Sigmoid colon (tissue), 6 donors: ENCODE measurements at regions not wholly inside any gene's neighbourhood (a gene's known extent, or its start where the extent isn't known, plus 50 kb on each side); places are given as distances from the start of the nearest gene placed in this dataset.

Source experiments
- DNase-seq: peaks from one replicate; pipeline ENCODE4 v3.0.0-alpha.2; 2019
- H3K27ac ChIP-seq, 4 donors: fragments of 200-600 bp; sonication (generic); one replicate each; pipeline ENCODE4 v1.5.1; 2016 to 2019; ENCODE audit warnings: mild to moderate bottlenecking in 1 of 4
- H3K27me3 ChIP-seq, 3 donors: fragments of 200-600 bp; sonication (generic); one replicate each; pipeline ENCODE4 v1.5.1; 2019; ENCODE audit warnings: mild to moderate bottlenecking in 1 of 3
- H3K36me3 ChIP-seq, 4 donors: fragments of 200-600 bp; sonication (generic); one replicate each; pipeline ENCODE4 v1.5.1; 2016 to 2019
- H3K4me1 ChIP-seq, 4 donors: fragments of 200-600 bp; sonication (generic); one replicate each; pipeline ENCODE4 v1.5.1; 2017 to 2019
- H3K4me3 ChIP-seq, 4 donors: fragments of 200-600 bp; sonication (generic); one replicate each; pipeline ENCODE4 v1.5.1; 2017 to 2019; ENCODE audit warnings: mild to moderate bottlenecking in 2 of 4, moderate library complexity in 1 of 4
- H3K9me3 ChIP-seq, 4 donors: fragments of 200-600 bp in 3 of 4; sonication (generic) in 3 of 4; one replicate each; pipeline versions ENCODE4 v1.5.1 to v1.6.1; 2013 to 2019
- EP300 ChIP-seq, 4 donors: sonication (generic); formaldehyde crosslinking; IDR thresholded peaks; one replicate each; pipeline ENCODE4 v1.6.1; 2017; ENCODE audit warnings: antibody characterized with exemption in 4 of 4
- POLR2A ChIP-seq, 2 donors: fragments of 450-650 bp; IDR thresholded peaks; one replicate each; pipeline ENCODE4 v1.6.1; 2016; ENCODE audit warnings: antibody characterized with exemption in 2 of 2, mild to moderate bottlenecking in 2 of 2, moderate library complexity in 2 of 2
- POLR2AphosphoS5 ChIP-seq, 4 donors: sonication (generic); formaldehyde crosslinking; IDR thresholded peaks; one replicate each; pipeline ENCODE4 v1.6.1; 2017; ENCODE audit warnings: antibody characterized with exemption in 4 of 4
- WGBS, 2 donors: extraction: QIAGEN DNeasy Blood & Tissue Kit; methylation state at CpG; one replicate each; pipeline ENCODE4 v1.1.7; 2013; 5-methylcytosine and 5-hydroxymethylcytosine counted together
- intact Hi-C: fragments of 100-400 bp; cut with DNase I; formaldehyde crosslinking; loops from one replicate; pipeline ENCODE4 v1.15.1; 2023
- TF ChIP-seq, protein P1 (sequence below), 4 experiments: fragments of 450-650 bp in 3 of 4; fragments of 200-600 bp in 1 of 4; IDR thresholded peaks; one replicate each; pipeline ENCODE4 v1.5.1; 2016 to 2019; ENCODE audit warnings: antibody characterized with exemption in 4 of 4, mild to moderate bottlenecking in 3 of 4, moderate library complexity in 2 of 4
- donor health status: healthy with polysubstance abuse.
- donor health status: healthy.

DNA sequence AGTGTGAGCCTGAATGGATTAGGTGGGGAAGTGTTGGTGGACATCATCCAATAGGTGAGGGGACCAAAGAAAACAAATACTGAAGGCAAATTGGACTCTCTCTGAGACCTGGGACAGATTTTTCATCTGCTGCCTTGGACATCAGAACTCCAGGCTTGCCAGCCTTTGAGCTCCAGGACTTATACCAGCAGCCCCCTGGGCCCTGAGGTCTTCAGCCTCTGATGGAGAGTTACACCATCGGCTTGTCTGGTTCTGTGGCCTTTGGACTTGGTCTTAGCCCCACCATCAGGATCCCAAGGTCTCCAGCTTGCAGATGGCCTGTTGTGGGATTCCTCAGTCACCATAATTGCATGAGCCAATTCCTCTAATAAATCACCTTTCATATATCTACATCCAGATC, 80.8 kb upstream of the SLC8A3 start:
- Histone ChIP-seq H3K27ac (no peak overlapping the region), H3K4me1 (no peaks in the 10 kb centered on the region), H3K27me3 (no peaks in the 10 kb centered on the region), H3K4me3 (no peak overlapping the region), H3K36me3 (no peaks in the 10 kb centered on the region), H3K9me3 (no peaks in the 10 kb centered on the region)
- intact Hi-C loops, result no loop called here
- 84 to 92% methylated on average over 1 of the region's 1 CpG for WGBS, 2 donors
- DNase-seq, result no peak
- no peak for TF ChIP-seq EP300 (IDR thresholded peaks at IDR 0.05)
- TF ChIP-seq, protein P1, sequence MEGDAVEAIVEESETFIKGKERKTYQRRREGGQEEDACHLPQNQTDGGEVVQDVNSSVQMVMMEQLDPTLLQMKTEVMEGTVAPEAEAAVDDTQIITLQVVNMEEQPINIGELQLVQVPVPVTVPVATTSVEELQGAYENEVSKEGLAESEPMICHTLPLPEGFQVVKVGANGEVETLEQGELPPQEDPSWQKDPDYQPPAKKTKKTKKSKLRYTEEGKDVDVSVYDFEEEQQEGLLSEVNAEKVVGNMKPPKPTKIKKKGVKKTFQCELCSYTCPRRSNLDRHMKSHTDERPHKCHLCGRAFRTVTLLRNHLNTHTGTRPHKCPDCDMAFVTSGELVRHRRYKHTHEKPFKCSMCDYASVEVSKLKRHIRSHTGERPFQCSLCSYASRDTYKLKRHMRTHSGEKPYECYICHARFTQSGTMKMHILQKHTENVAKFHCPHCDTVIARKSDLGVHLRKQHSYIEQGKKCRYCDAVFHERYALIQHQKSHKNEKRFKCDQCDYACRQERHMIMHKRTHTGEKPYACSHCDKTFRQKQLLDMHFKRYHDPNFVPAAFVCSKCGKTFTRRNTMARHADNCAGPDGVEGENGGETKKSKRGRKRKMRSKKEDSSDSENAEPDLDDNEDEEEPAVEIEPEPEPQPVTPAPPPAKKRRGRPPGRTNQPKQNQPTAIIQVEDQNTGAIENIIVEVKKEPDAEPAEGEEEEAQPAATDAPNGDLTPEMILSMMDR (IDR thresholded peaks at IDR 0.05), result no peak
- no peak for TF ChIP-seq POLR2A (IDR thresholded peaks at IDR 0.05)
- TF ChIP-seq POLR2AphosphoS5 (IDR thresholded peaks at IDR 0.05), result no peak

DNA sequence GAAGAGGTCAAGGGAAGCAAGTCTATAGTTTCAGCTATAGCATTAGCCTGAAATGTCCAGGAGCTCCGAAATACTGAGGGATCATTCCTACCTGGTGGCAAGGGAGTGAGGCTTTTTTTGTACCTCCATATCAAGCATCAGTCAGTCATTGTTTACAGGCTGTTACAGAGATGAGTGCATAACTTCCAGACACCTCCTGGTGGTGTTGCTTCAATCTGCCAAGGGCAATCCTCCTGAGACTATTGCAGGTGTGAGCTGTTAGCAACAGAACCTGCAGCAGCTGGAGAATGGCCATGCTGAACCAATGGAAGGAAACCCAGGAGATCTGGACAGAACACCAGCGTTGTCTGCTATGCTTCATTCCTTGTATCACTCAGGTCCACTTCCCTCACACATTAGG, 80.0 kb upstream of the SLC8A3 start:
- intact Hi-C loops, result no loop called here
- Histone ChIP-seq H3K27me3 (no peaks in the 10 kb centered on the region), H3K4me3 (no peak overlapping the region), H3K9me3 (no peaks in the 10 kb centered on the region), H3K36me3 (no peaks in the 10 kb centered on the region), H3K27ac (no peak overlapping the region), H3K4me1 (no peaks in the 10 kb centered on the region)
- 48 to 85% methylated on average over 2 of the region's 2 CpGs for WGBS, 2 donors
- no peak for DNase-seq
- TF ChIP-seq EP300 (IDR thresholded peaks at IDR 0.05) (no peak), POLR2AphosphoS5 (IDR thresholded peaks at IDR 0.05) (no peak), POLR2A (IDR thresholded peaks at IDR 0.05) (no peak)
- TF ChIP-seq, protein P1 (IDR thresholded peaks at IDR 0.05), result no peak

DNA sequence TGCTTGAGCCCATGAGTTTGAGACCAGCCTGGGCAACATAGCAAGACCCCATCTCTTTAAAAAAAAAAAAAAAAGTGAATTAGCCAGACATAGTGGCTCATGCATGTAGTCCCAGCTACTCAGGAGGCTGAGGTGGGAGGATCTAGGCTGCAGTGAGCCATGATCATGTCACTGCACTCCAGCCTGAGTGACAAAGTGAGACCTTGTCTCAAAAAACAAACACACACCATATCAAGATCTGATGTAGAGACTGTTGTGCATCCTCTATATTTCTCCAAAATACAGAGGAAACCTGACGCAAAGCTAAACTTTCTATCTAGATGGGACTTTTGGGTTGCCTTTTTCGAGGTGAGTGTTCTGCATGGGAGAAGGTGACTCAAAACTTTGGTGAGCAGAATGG, 77.4 kb upstream of the SLC8A3 start:
- no peaks in the 10 kb centered on the region for H3K36me3 ChIP-seq
- H3K4me1 ChIP-seq, result no peaks in the 10 kb centered on the region
- no peak overlapping the region for H3K4me3 ChIP-seq
- no peak for DNase-seq
- H3K9me3 ChIP-seq, result no peaks in the 10 kb centered on the region
- H3K27me3 ChIP-seq, result no peaks in the 10 kb centered on the region
- 86 to 88% methylated on average over 2 of the region's 2 CpGs for WGBS, 2 donors
- TF ChIP-seq EP300 (IDR thresholded peaks at IDR 0.05) (no peak), POLR2AphosphoS5 (IDR thresholded peaks at IDR 0.05) (no peak), POLR2A (IDR thresholded peaks at IDR 0.05) (no peak)
- TF ChIP-seq, protein P1 (IDR thresholded peaks at IDR 0.05), result no peak
- intact Hi-C loops, result no loop called here
- no peak overlapping the region for H3K27ac ChIP-seq

DNA sequence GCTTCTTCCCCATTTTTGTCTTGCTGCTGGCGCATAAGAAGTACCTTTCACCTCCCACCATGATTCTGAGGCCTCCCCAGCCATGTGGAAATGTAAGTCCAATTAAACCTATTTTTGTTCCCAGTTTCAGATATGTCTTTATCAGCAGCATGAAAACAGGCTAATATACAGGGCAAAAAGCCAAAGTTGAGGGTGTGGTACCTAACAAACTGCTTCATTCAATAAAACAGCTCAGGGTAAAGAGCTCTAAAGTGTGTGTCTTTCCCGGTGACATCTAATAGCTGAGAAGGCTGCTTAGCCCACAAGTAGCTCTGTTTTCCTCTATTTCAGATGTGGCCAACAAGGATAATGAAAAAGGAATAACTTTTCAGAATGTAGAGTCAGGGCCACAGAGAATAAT, 76.7 kb upstream of the SLC8A3 start:
- Histone ChIP-seq H3K4me3 (no peak overlapping the region), H3K27ac (no peak overlapping the region), H3K4me1 (no peaks in the 10 kb centered on the region), H3K9me3 (no peaks in the 10 kb centered on the region), H3K27me3 (no peaks in the 10 kb centered on the region), H3K36me3 (no peaks in the 10 kb centered on the region)
- 26 to 81% methylated on average over 2 of the region's 2 CpGs for WGBS, 2 donors
- intact Hi-C loops, result no loop called here
- DNase-seq, result no peak
- TF ChIP-seq POLR2A (IDR thresholded peaks at IDR 0.05), result no peak
- no peak for TF ChIP-seq POLR2AphosphoS5 (IDR thresholded peaks at IDR 0.05)
- no peak for TF ChIP-seq EP300 (IDR thresholded peaks at IDR 0.05)

DNA sequence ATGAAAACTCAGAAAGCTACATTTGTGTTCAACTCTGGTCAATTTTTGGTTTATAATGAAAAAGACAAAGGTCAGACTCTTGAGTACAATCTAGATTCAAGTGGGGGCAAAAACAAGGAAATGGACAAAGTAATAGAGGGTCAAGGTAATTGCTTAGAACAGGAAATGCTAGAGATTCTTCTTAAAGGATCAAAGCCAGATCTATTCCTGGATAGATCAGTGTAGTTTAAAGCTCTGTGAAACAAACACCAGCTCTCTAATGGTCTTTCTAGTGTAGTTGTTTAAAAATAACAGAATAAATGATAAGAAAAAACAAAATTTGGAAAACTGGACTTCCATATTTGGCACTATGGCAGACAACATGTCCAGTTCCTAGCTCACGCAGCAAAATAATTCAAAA, 70.7 kb upstream of the SLC8A3 start:
- no peak overlapping the region for H3K27ac ChIP-seq
- WGBS, 2 donors, result 92 to 95% methylated on average over 1 of the region's 1 CpG
- no peak for DNase-seq
- no peaks in the 10 kb centered on the region for H3K9me3 ChIP-seq
- peaks cover 3 to 13% (median 11%) of the 10 kb centered on the region in 3 donors for H3K27me3 ChIP-seq
- H3K4me3 ChIP-seq, result no peak overlapping the region
- H3K4me1 ChIP-seq, result peaks cover 0 to 2% (median 1%) of the 10 kb centered on the region in 4 donors
- TF ChIP-seq EP300 (IDR thresholded peaks at IDR 0.05) (no peak), POLR2AphosphoS5 (IDR thresholded peaks at IDR 0.05) (no peak), POLR2A (IDR thresholded peaks at IDR 0.05) (no peak)
- TF ChIP-seq, protein P1 (IDR thresholded peaks at IDR 0.05), result no peak
- intact Hi-C loops, result no loop called here
- H3K36me3 ChIP-seq, result no peaks in the 10 kb centered on the region
